GM23248 (cell line): ENCODE measurements at regions not wholly inside any gene's neighbourhood (a gene's known extent, or its start where the extent isn't known, plus 50 kb on each side); places are given as distances from the start of the nearest gene placed in this dataset.

ENCODE experiments used
- EZH2 ChIP-seq: fragments of 200-600 bp; sonication (generic); IDR thresholded peaks from 2 replicates; pipeline ENCODE4 v1.6.1; 2018; ENCODE audit warnings: antibody characterized with exemption, mild to moderate bottlenecking; ENCODE audit not compliant: insufficient read depth, poor library complexity, severe bottlenecking
- EZH2phosphoT487 ChIP-seq: fragments of 200-600 bp; sonication (generic); IDR thresholded peaks from 2 replicates; pipeline ENCODE4 v1.6.1; 2018; ENCODE audit warnings: antibody characterized with exemption, moderate library complexity, mild to moderate bottlenecking, low read depth; ENCODE audit not compliant: insufficient read depth

DNA sequence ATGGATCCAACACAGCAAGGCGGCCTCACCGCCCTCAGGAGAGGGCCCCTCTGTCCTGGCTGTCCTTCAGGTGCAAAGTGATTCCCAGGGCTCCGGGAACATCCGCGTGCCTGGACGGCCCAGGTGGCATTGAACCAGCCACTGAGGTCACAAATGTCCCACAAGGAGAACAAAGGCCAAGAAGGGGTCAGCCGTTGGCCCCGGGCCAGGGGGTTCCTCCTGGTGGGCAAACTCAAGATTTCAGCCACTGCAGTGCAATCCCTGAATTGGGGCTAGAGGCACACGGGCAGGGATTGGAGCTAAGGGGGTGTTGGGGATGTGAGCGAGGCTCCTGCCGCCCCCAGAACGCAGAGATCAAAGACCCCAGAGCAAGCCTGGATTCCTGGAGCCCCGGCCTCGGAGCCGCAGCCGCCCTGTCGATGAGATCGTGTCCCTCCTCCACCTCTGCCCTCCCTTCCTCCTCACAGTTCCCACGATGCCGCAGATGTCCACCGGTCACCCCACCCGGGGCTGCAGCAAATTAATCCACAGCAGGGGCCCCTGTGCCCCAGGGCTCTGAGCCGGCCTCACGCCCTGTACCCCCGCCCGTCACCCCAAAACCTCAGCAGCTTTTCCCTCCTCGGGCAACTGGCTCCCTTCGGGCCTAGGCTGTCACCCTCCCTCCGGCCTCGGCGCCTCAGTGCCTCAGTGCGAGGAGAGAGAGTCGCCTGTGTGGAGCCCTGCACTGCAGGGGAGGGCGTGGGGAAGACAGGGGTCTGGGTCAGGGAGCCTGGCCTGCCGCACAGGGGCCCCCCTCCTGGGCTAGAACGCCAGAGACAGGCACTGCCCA, 56.7 kb upstream of the GALNT9 start:
- TF ChIP-seq EZH2phosphoT487 (no peak), EZH2 (peak; percentile 28)
